Fibroblast of villous mesenchyme (primary cell): ENCODE measurements at regions not wholly inside any gene's neighbourhood (a gene's known extent, or its start where the extent isn't known, plus 50 kb on each side); places are given as distances from the start of the nearest gene placed in this dataset.

Experiments
- DNase-seq: peaks from one replicate; pipeline ENCODE4 v3.0.0-alpha.2; 2010; ENCODE audit warnings: low read depth
- H3K4me3 ChIP-seq: 2 replicates; pipeline ENCODE4 v1.5.1; 2011; ENCODE audit warnings: low read depth, mild to moderate bottlenecking, low read length
- TF ChIP-seq, protein P1 (sequence below): IDR thresholded peaks from 2 replicates; pipeline ENCODE4 v1.5.1; 2012; ENCODE audit warnings: low read depth, mild to moderate bottlenecking, low read length; ENCODE audit not compliant: insufficient read depth

GRCh38 chr22:35010543-35010942, 55.4 kb upstream of the ISX start:
- DNase-seq: no peak
- TF ChIP-seq, protein P1, sequence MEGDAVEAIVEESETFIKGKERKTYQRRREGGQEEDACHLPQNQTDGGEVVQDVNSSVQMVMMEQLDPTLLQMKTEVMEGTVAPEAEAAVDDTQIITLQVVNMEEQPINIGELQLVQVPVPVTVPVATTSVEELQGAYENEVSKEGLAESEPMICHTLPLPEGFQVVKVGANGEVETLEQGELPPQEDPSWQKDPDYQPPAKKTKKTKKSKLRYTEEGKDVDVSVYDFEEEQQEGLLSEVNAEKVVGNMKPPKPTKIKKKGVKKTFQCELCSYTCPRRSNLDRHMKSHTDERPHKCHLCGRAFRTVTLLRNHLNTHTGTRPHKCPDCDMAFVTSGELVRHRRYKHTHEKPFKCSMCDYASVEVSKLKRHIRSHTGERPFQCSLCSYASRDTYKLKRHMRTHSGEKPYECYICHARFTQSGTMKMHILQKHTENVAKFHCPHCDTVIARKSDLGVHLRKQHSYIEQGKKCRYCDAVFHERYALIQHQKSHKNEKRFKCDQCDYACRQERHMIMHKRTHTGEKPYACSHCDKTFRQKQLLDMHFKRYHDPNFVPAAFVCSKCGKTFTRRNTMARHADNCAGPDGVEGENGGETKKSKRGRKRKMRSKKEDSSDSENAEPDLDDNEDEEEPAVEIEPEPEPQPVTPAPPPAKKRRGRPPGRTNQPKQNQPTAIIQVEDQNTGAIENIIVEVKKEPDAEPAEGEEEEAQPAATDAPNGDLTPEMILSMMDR: no peak

GRCh38 chr22:35014812-35015211, 51.1 kb upstream of the ISX start:
- H3K4me3 ChIP-seq: no peak overlapping the region
- TF ChIP-seq, protein P1: no peak
- no peak for DNase-seq

More at GRCh38 chr22:35010543-35010942, 55.4 kb upstream of the ISX start:
- H3K4me3 ChIP-seq: no peak overlapping the region
